ENCODE measurements at regions not wholly inside any gene's neighbourhood (a gene's known extent, or its start where the extent isn't known, plus 50 kb on each side); places are given as distances from the start of the nearest gene placed in this dataset.

- Histone ChIP-seq H3K27ac (no peak overlapping the region), H3K4me3 (no peak overlapping the region), H3K4me1 (peaks cover 0 to 17% (median 3%) of the 10 kb centered on the region in 4 donors), H3K36me3 (no peaks in the 10 kb centered on the region), H3K9me3 (peaks cover 0 to 2% (median 0%) of the 10 kb centered on the region in 4 donors), H3K27me3 (no peaks in the 10 kb centered on the region)
- ATAC-seq (no peak), DNase-seq (no peak)
- 68% methylated on average over 2 of the region's 3 CpGs for WGBS (ENCODE audit: insufficient coverage, low coverage, low lambda C conversion rate, missing lambda C conversion rate)
- intact Hi-C loops (cut with DNase I), result no loop called here
- no peak for TF ChIP-seq POLR2A (IDR thresholded peaks at IDR 0.05)
- no peak for TF ChIP-seq CTCF (IDR thresholded peaks at IDR 0.05)
Observed at GRCh38 chr18:22283397-22283796, 114.0 kb downstream of the GATA6 start.

GRCh38 chr18:22283116-22283395, 113.7 kb downstream of the GATA6 start:
- TF ChIP-seq POLR2A (IDR thresholded peaks at IDR 0.05), result no peak
- TF ChIP-seq CTCF (IDR thresholded peaks at IDR 0.05), result no peak
- H3K4me1 ChIP-seq, result peaks cover 0 to 17% (median 3%) of the 10 kb centered on the region in 4 donors
- H3K4me3 ChIP-seq, result no peak overlapping the region
- H3K27ac ChIP-seq, result no peak overlapping the region
- H3K9me3 ChIP-seq, result no peaks in the 10 kb centered on the region
- no peak for DNase-seq
- intact Hi-C loops (cut with DNase I), result no loop called here
- H3K36me3 ChIP-seq, result no peaks in the 10 kb centered on the region
- no peaks in the 10 kb centered on the region for H3K27me3 ChIP-seq
- ATAC-seq, result no peak

GRCh38 chr18:22282311-22283115, 113.1 kb downstream of the GATA6 start:
- ATAC-seq, result peak in 3 of 4 donors; percentile 19 to 52 (median 41)
- H3K27ac ChIP-seq, result no peak overlapping the region
- H3K4me1 ChIP-seq, result peaks cover 0 to 17% (median 3%) of the 10 kb centered on the region in 4 donors

GRCh38 chr18:22280453-22280750, 111.0 kb downstream of the GATA6 start:
- intact Hi-C loops (cut with DNase I), result no loop called here
- ATAC-seq (no peak), DNase-seq (no peak)
- no peaks in the 10 kb centered on the region for H3K36me3 ChIP-seq
- TF ChIP-seq POLR2A (IDR thresholded peaks at IDR 0.05) (no peak), CTCF (IDR thresholded peaks at IDR 0.05) (no peak)
- peaks cover 0 to 7% (median 0%) of the 10 kb centered on the region in 4 donors for H3K4me1 ChIP-seq
- H3K9me3 ChIP-seq, result no peaks in the 10 kb centered on the region
- H3K27me3 ChIP-seq, result no peaks in the 10 kb centered on the region
- no peak overlapping the region for H3K27ac ChIP-seq
- WGBS (ENCODE audit: insufficient coverage, low coverage, low lambda C conversion rate, missing lambda C conversion rate), result 92% methylated on average over 1 of the region's 1 CpG
- no peak overlapping the region for H3K4me3 ChIP-seq

More at GRCh38 chr18:22282311-22283115, 113.1 kb downstream of the GATA6 start:
- no peaks in the 10 kb centered on the region for H3K27me3 ChIP-seq
- WGBS (ENCODE audit: insufficient coverage, low coverage, low lambda C conversion rate, missing lambda C conversion rate), result 63% methylated on average over 7 of the region's 8 CpGs
- no peak overlapping the region for H3K4me3 ChIP-seq
- no peaks in the 10 kb centered on the region for H3K36me3 ChIP-seq
- TF ChIP-seq CTCF (IDR thresholded peaks at IDR 0.05), result no peak
- TF ChIP-seq POLR2A (IDR thresholded peaks at IDR 0.05), result no peak
- no peak for DNase-seq
- intact Hi-C loops (cut with DNase I), result no loop called here
- H3K9me3 ChIP-seq, result no peaks in the 10 kb centered on the region

All from right lobe of liver (tissue), 6 donors.